Mesenchymal stem cell (in vitro differentiated cells and primary cell): ENCODE measurements at regions not wholly inside any gene's neighbourhood (a gene's known extent, or its start where the extent isn't known, plus 50 kb on each side); places are given as distances from the start of the nearest gene placed in this dataset.

ENCODE experiments used
- DNase-seq: peaks from one replicate; pipeline ENCODE4 v3.0.0-alpha.2; 2013
- H2AFZ ChIP-seq: one replicate; pipeline ENCODE4 v1.6.1; 2013; ENCODE audit warnings: low read depth, mild to moderate bottlenecking, control low read depth, inconsistent platforms, low read length, moderate library complexity
- H2AK5ac ChIP-seq: 2 replicates; pipeline ENCODE4 v1.6.1; 2013; ENCODE audit warnings: low read length, moderate library complexity, mild to moderate bottlenecking, inconsistent platforms; ENCODE audit not compliant: severe bottlenecking
- H2BK120ac ChIP-seq: one replicate; pipeline ENCODE4 v1.6.1; 2013; ENCODE audit warnings: low read depth, mild to moderate bottlenecking, inconsistent platforms, low read length, moderate library complexity
- H2BK12ac ChIP-seq, 2 experiments: one replicate each; pipeline ENCODE4 v1.6.1; 2013; ENCODE audit warnings: inconsistent platforms in 2 of 2, low read length in 2 of 2, mild to moderate bottlenecking in 2 of 2, moderate library complexity in 2 of 2, control low read depth in 1 of 2
- H2BK15ac ChIP-seq: one replicate; pipeline ENCODE4 v1.6.1; 2013; ENCODE audit warnings: mild to moderate bottlenecking, low read depth, inconsistent platforms; ENCODE audit not compliant: poor library complexity, severe bottlenecking
- H2BK5ac ChIP-seq: 2 replicates; pipeline ENCODE4 v1.6.1; 2013; ENCODE audit warnings: low read depth, mild to moderate bottlenecking, low read length, control low read depth, inconsistent platforms; ENCODE audit not compliant: poor library complexity, severe bottlenecking
- H3K14ac ChIP-seq, 2 experiments: one replicate each; pipeline ENCODE4 v1.6.1; 2013; ENCODE audit warnings: inconsistent platforms in 2 of 2, low read length in 2 of 2, control low read depth in 1 of 2, mild to moderate bottlenecking in 1 of 2, moderate library complexity in 1 of 2
- H3K18ac ChIP-seq, 2 experiments: one replicate each; pipeline ENCODE4 v1.6.1; 2013; ENCODE audit warnings: inconsistent platforms in 2 of 2, low read length in 2 of 2, control low read depth in 1 of 2, low read depth in 1 of 2, mild to moderate bottlenecking in 1 of 2
- H3K23ac ChIP-seq, 2 experiments: one replicate each; pipeline ENCODE4 v1.6.1; 2013; ENCODE audit warnings: inconsistent platforms in 2 of 2, low read length in 2 of 2, mild to moderate bottlenecking in 2 of 2, moderate library complexity in 2 of 2, control low read depth in 1 of 2
- H3K27ac ChIP-seq: 2 replicates; pipeline ENCODE4 v1.5.1; 2013; ENCODE audit warnings: mild to moderate bottlenecking, moderate library complexity, low read length, control low read depth, inconsistent platforms; ENCODE audit not compliant: poor library complexity, severe bottlenecking
- H3K27me3 ChIP-seq, 2 experiments: 2 replicates each; pipeline versions ENCODE4 v1.6.1 to v1.7.0; 2013; ENCODE audit warnings: low read length in 2 of 2, mild to moderate bottlenecking in 2 of 2, moderate library complexity in 2 of 2, control low read depth in 1 of 2, inconsistent platforms in 1 of 2; ENCODE audit not compliant: control insufficient read depth in 1 of 2, insufficient read depth in 1 of 2
- H3K36me3 ChIP-seq, 2 experiments: 2 replicates each; pipeline versions ENCODE4 v1.6.1 to v1.7.0; 2013; ENCODE audit warnings: low read length in 2 of 2, control low read depth in 1 of 2, inconsistent platforms in 1 of 2, low read depth in 1 of 2, mild to moderate bottlenecking in 1 of 2; ENCODE audit not compliant: insufficient read depth in 2 of 2, control insufficient read depth in 1 of 2
- H3K4ac ChIP-seq, 2 experiments: one replicate each; pipeline ENCODE4 v1.6.1; 2013; ENCODE audit warnings: inconsistent platforms in 2 of 2, low read length in 2 of 2, mild to moderate bottlenecking in 2 of 2, moderate library complexity in 2 of 2, control low read depth in 1 of 2, low read depth in 1 of 2
- H3K4me1 ChIP-seq: 2 replicates; pipeline ENCODE4 v1.6.1; 2013; ENCODE audit warnings: low read depth, low read length, control low read depth; ENCODE audit not compliant: control insufficient read depth, insufficient read depth
- H3K4me2 ChIP-seq: 2 replicates; pipeline ENCODE4 v1.6.1; 2013; ENCODE audit warnings: low read length, mild to moderate bottlenecking, inconsistent platforms; ENCODE audit not compliant: poor library complexity, severe bottlenecking
- H3K4me3 ChIP-seq, 2 experiments: 2 replicates each; pipeline versions ENCODE4 v1.5.1 to v1.7.0; 2013; ENCODE audit warnings: low read length in 2 of 2, mild to moderate bottlenecking in 2 of 2, control low read depth in 1 of 2, low read depth in 1 of 2; ENCODE audit not compliant: insufficient read depth in 1 of 2
- H3K79me1 ChIP-seq: replicated peaks from 2 replicates; pipeline ENCODE4 v1.6.1; 2013; ENCODE audit warnings: mild to moderate bottlenecking, control low read depth, low read length, inconsistent platforms; ENCODE audit not compliant: poor library complexity, severe bottlenecking
- H3K9ac ChIP-seq: 2 replicates; pipeline ENCODE4 v1.7.0; 2013; ENCODE audit warnings: mild to moderate bottlenecking, low read length, moderate library complexity
- H3K9me3 ChIP-seq: 2 replicates; pipeline ENCODE4 v1.7.0; 2013; ENCODE audit warnings: mild to moderate bottlenecking, low read length; ENCODE audit not compliant: control insufficient read depth
- H4K8ac ChIP-seq: one replicate; pipeline ENCODE4 v1.6.1; 2013; ENCODE audit warnings: inconsistent platforms, mild to moderate bottlenecking, low read length, moderate library complexity
- H4K91ac ChIP-seq: one replicate; pipeline ENCODE4 v1.6.1; 2013; ENCODE audit warnings: mild to moderate bottlenecking, low read length, inconsistent platforms
- WGBS: methylation state at CpG from one replicate; pipeline ENCODE4 v1.1.7; 2013; ENCODE audit warnings: mixed read lengths; 5-methylcytosine and 5-hydroxymethylcytosine counted together

DNA sequence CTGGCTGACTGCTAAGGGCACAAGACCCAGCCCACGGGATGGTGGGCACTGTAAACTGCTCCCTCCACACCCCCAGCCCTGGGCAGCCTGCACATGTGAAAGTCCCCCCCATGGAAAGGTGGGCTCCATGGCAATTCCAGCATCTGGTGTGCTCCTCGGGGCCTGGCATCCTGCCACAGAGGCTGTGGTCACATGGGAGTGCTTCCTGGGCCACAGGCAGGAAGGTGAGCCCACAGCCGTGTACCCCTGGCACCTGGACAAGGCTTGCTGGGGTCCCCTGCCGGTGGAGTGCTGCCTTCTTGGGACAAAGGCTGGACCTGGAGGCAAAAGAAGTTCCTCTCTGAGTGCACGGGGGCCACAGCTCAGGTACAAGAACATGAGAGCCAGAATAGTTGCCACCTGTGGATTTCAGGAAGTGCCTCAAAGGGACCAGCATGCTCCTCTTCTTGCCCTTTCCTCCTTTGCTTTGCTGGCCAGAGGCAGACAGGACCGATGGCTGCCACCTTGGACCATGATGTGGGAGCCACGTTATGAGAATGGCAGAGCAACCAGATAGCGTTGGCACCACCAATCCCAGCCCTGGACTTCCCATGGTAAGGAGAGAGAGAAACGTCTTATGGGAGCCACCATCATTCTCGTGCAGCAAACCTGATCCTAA is 120.2 kb upstream of the MLN start:
- Histone ChIP-seq H2AFZ (no peak overlapping the region), H3K14ac (no peak overlapping the region), H3K9ac (no peak overlapping the region), H4K8ac (no peak overlapping the region), H3K27me3 (peaks cover 15 to 36% of the 10 kb centered on the region in 2 experiments), H4K91ac (no peak overlapping the region), H2BK15ac (no peak overlapping the region), H3K4me1 (peaks cover 2% of the 10 kb centered on the region), H2BK120ac (no peak overlapping the region), H3K4ac (no peak overlapping the region), H3K27ac (no peak overlapping the region), H3K23ac (no peak overlapping the region), H3K36me3 (no peaks in the 10 kb centered on the region), H2BK12ac (no peak overlapping the region), H3K4me3 (no peak overlapping the region), H2AK5ac (no peak overlapping the region), H3K18ac (no peak overlapping the region), H2BK5ac (no peak overlapping the region), H3K4me2 (no peak overlapping the region), H3K9me3 (no peaks in the 10 kb centered on the region), H3K79me1 (no peaks in the 10 kb centered on the region)
- 64% methylated on average over 7 of the region's 10 CpGs for WGBS
- no peak for DNase-seq

DNA sequence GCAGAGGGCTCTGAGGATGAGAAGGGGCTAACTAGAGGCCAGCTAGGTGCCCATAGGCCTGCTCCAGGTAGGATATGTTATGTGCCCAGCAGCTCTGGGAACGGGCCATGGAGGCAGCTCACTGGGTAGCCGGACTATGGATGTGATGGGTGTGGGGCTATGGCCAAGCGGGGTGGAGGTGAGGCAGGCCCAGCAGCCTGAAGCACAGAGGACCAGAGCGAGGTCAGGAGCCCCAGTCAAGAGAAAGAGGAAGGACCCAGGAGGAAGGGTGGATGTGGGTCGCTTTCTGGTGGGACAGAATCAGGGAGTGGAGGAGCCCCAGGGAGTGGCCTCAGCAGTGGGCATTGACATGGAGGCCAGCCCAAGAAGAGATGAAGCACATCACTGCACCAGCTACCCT is 117.9 kb upstream of the MLN start:
- H2BK5ac ChIP-seq: no peak overlapping the region
- no peak overlapping the region for H3K18ac ChIP-seq
- H3K14ac ChIP-seq: no peak overlapping the region
- no peak overlapping the region for H2BK12ac ChIP-seq
- no peak overlapping the region for H3K4me2 ChIP-seq
- H3K27ac ChIP-seq: no peak overlapping the region
- H3K9me3 ChIP-seq: no peaks in the 10 kb centered on the region
- H3K4me1 ChIP-seq: peaks cover 2% of the 10 kb centered on the region
- DNase-seq: no peak
- no peak overlapping the region for H2BK15ac ChIP-seq
- no peaks in the 10 kb centered on the region for H3K36me3 ChIP-seq
- H3K27me3 ChIP-seq: peaks cover 27 to 52% of the 10 kb centered on the region in 2 experiments
- H3K4me3 ChIP-seq: no peak overlapping the region
- H2BK120ac ChIP-seq: no peak overlapping the region
- no peak overlapping the region for H3K9ac ChIP-seq
- WGBS: 92% methylated on average over 5 of the region's 5 CpGs
- H3K79me1 ChIP-seq: no peaks in the 10 kb centered on the region
- H2AFZ ChIP-seq: no peak overlapping the region
- no peak overlapping the region for H3K4ac ChIP-seq
- no peak overlapping the region for H4K91ac ChIP-seq
- no peak overlapping the region for H4K8ac ChIP-seq
- no peak overlapping the region for H3K23ac ChIP-seq
- no peak overlapping the region for H2AK5ac ChIP-seq

DNA sequence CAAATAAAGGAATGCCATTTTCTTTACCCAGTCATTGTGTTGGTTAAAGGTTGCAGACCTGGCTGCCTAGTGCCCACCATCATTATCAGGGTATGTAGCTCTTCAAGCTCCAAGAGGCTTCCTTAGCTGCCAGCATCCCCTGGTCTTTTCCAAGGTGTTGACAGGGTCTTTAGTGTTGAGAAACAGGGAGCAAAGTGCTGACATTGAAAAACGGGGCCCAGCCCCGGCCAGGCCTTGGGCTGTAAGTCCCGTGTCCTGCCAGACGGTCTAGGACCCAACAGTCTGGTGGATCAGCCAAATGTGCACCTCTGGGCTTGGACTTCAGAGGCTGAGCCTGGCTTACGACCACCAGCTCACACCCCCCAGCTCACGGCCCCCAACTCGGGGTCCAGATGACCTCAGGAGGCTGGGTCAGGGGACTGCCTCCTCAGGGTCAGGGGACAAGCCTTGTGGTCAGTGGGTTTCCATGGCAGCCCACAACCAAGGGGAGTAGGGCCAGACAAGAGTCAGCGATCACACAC is 114.4 kb upstream of the MLN start:
- H3K27me3 ChIP-seq: peaks cover 55 to 67% of the 10 kb centered on the region in 2 experiments
- no peak overlapping the region for H3K4ac ChIP-seq
- no peaks in the 10 kb centered on the region for H3K9me3 ChIP-seq
- no peak overlapping the region for H2BK12ac ChIP-seq
- H3K4me2 ChIP-seq: no peak overlapping the region
- H2AK5ac ChIP-seq: no peak overlapping the region
- H2BK120ac ChIP-seq: no peak overlapping the region
- 78% methylated on average over 7 of the region's 8 CpGs for WGBS
- no peak overlapping the region for H4K8ac ChIP-seq
- no peak overlapping the region for H2BK5ac ChIP-seq
- H3K36me3 ChIP-seq: no peaks in the 10 kb centered on the region
- H4K91ac ChIP-seq: no peak overlapping the region
- H3K4me3 ChIP-seq: no peak overlapping the region
- H2AFZ ChIP-seq: no peak overlapping the region
- H3K4me1 ChIP-seq: no peaks in the 10 kb centered on the region
- no peaks in the 10 kb centered on the region for H3K79me1 ChIP-seq
- H3K23ac ChIP-seq: no peak overlapping the region
- H2BK15ac ChIP-seq: no peak overlapping the region
- H3K14ac ChIP-seq: no peak overlapping the region
- DNase-seq: no peak
- H3K18ac ChIP-seq: no peak overlapping the region
- no peak overlapping the region for H3K9ac ChIP-seq
- H3K27ac ChIP-seq: no peak overlapping the region

DNA sequence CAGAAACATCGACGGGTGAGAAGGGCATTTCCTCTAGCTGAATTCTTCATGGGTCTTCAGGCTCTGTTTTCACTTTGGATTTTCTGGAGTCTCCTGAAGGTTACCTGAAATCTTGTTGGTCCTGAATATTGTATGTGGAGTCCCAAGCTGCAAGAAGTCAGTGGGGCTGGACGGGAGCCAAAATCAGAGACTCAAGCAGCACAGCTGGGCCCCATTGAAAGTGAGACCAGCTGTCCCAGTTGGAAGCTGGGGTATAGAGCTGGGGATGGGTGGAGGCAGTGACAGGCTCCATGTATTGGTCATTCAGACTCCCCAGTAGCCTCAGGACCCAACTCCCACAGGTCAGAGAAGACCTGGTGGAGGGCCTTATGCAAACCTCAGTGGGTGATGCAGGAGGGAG is 111.3 kb upstream of the MLN start:
- Histone ChIP-seq H4K91ac (no peak overlapping the region), H3K4ac (no peak overlapping the region)
- WGBS: 76% methylated on average over 3 of the region's 3 CpGs

More for the DNA sequence above, 111.3 kb upstream of the MLN start:
- Histone ChIP-seq H3K4me2 (no peak overlapping the region), H3K18ac (no peak overlapping the region), H3K36me3 (no peaks in the 10 kb centered on the region), H3K23ac (no peak overlapping the region), H3K27ac (no peak overlapping the region), H2BK15ac (no peak overlapping the region), H3K4me3 (no peak overlapping the region), H3K79me1 (no peaks in the 10 kb centered on the region), H3K27me3 (peaks cover 63 to 82% of the 10 kb centered on the region in 2 experiments), H3K4me1 (no peaks in the 10 kb centered on the region), H3K14ac (no peak overlapping the region), H2BK12ac (no peak overlapping the region), H2AFZ (no peak overlapping the region), H2BK5ac (no peak overlapping the region), H3K9ac (no peak overlapping the region), H2BK120ac (no peak overlapping the region), H4K8ac (no peak overlapping the region), H3K9me3 (no peaks in the 10 kb centered on the region), H2AK5ac (no peak overlapping the region)
- DNase-seq: no peak
